CD4-positive, CD25-positive, alpha-beta regulatory T cell (primary cell): ENCODE measurements at regions not wholly inside any gene's neighbourhood (a gene's known extent, or its start where the extent isn't known, plus 50 kb on each side); places are given as distances from the start of the nearest gene placed in this dataset.

Experiments used
- ATAC-seq, 2 donors: fragments of 150-1000 bp; cut with Tn5 transposase; one replicate each; pipeline ENCODE4 v1.10.0; 2021; ENCODE audit warnings: low read depth in 2 of 2, moderate number of reproducible peaks in 2 of 2, moderate library complexity in 1 of 2
- DNase-seq, 3 donors: peaks; one replicate each; pipeline versions ENCODE4 v3.0.0 to v3.0.0-alpha.2; 2012 to 2022; ENCODE audit warnings: mixed read lengths in 1 of 3
- H3K27ac ChIP-seq: one replicate; pipeline ENCODE4 v1.7.0; 2013; ENCODE audit warnings: mild to moderate bottlenecking, low read length; ENCODE audit not compliant: insufficient read depth, poor library complexity, severe bottlenecking
- H3K27me3 ChIP-seq: one replicate; pipeline ENCODE4 v1.7.0; 2013; ENCODE audit warnings: low read length; ENCODE audit not compliant: control insufficient read depth, insufficient read depth
- H3K36me3 ChIP-seq: one replicate; pipeline ENCODE4 v1.7.0; 2013; ENCODE audit warnings: mild to moderate bottlenecking, low read length, moderate library complexity; ENCODE audit not compliant: control insufficient read depth, insufficient read depth
- H3K4me1 ChIP-seq: 2 replicates; pipeline ENCODE4 v1.7.0; 2013; ENCODE audit warnings: mild to moderate bottlenecking, low read length; ENCODE audit not compliant: insufficient read depth, control insufficient read depth, poor library complexity, severe bottlenecking
- H3K4me3 ChIP-seq: one replicate; pipeline ENCODE4 v1.7.0; 2013; ENCODE audit warnings: low read depth, mild to moderate bottlenecking, low read length, moderate library complexity
- H3K9me3 ChIP-seq, 2 experiments: 1 replicate in 1 of 2; 2 replicates in 1 of 2; pipeline ENCODE4 v1.7.0; 2013; ENCODE audit warnings: low read length in 2 of 2, mild to moderate bottlenecking in 1 of 2, moderate library complexity in 1 of 2; ENCODE audit not compliant: control insufficient read depth in 2 of 2
- H3K27ac Mint-ChIP-seq, 3 donors: one replicate each; pipeline ENCODE4 v1.8.0; 2020 to 2022; ENCODE audit warnings: mild to moderate bottlenecking in 3 of 3, mixed read lengths in 3 of 3, moderate library complexity in 2 of 3
- H3K27me3 Mint-ChIP-seq: one replicate; pipeline ENCODE4 v1.8.0; 2022; ENCODE audit warnings: mild to moderate bottlenecking, mixed read lengths
- H3K36me3 Mint-ChIP-seq: one replicate; pipeline ENCODE4 v1.8.0; 2020; ENCODE audit warnings: mixed read lengths
- H3K4me1 Mint-ChIP-seq, 4 donors: one replicate each; pipeline ENCODE4 v1.8.0; 2020 to 2022; ENCODE audit warnings: mixed read lengths in 4 of 4, mild to moderate bottlenecking in 1 of 4
- H3K4me3 Mint-ChIP-seq, 4 donors: one replicate each; pipeline ENCODE4 v1.8.0; 2020 to 2022; ENCODE audit warnings: mild to moderate bottlenecking in 4 of 4, mixed read lengths in 4 of 4, moderate library complexity in 3 of 4
- H3K9me3 Mint-ChIP-seq, 7 donors: one replicate each; pipeline ENCODE4 v1.8.0; 2020 to 2022; ENCODE audit warnings: mixed read lengths in 7 of 7, mild to moderate bottlenecking in 3 of 7, moderate library complexity in 2 of 7

GRCh38 chr1:36609241-36610027 is 126.7 kb upstream of the CSF3R start:
- no peak for ATAC-seq
- no peaks in the 10 kb centered on the region for H3K27me3 ChIP-seq
- no peak overlapping the region for H3K4me3 Mint-ChIP-seq

GRCh38 chr1:36608272-36608671 is 125.6 kb upstream of the CSF3R start:
- Histone ChIP-seq H3K36me3 (no peaks in the 10 kb centered on the region), H3K4me3 (no peak overlapping the region), H3K9me3 (no peaks in the 10 kb centered on the region), H3K4me1 (no peaks in the 10 kb centered on the region), H3K27me3 (no peaks in the 10 kb centered on the region), H3K27ac (no peak overlapping the region)
- Mint-ChIP-seq H3K4me1 (no peaks in the 10 kb centered on the region), H3K27me3 (peaks cover 6% of the 10 kb centered on the region), H3K27ac (no peak overlapping the region), H3K36me3 (no peaks in the 10 kb centered on the region), H3K9me3 (peaks cover 0 to 1% (median 0%) of the 10 kb centered on the region in 7 donors), H3K4me3 (no peak overlapping the region)
- DNase-seq (no peak), ATAC-seq (no peak)

More at GRCh38 chr1:36609241-36610027, 126.7 kb upstream of the CSF3R start:
- Mint-ChIP-seq H3K27me3 (peaks cover 6% of the 10 kb centered on the region), H3K36me3 (no peaks in the 10 kb centered on the region), H3K9me3 (peaks cover 0 to 1% (median 0%) of the 10 kb centered on the region in 7 donors), H3K4me1 (no peaks in the 10 kb centered on the region), H3K27ac (no peak overlapping the region)
- Histone ChIP-seq H3K9me3 (no peaks in the 10 kb centered on the region), H3K4me1 (no peaks in the 10 kb centered on the region), H3K36me3 (no peaks in the 10 kb centered on the region), H3K4me3 (no peak overlapping the region), H3K27ac (no peak overlapping the region)
- DNase-seq = peak in 1 of 3 donors; percentile 40

GRCh38 chr1:36607263-36607651 is 124.5 kb upstream of the CSF3R start:
- Histone ChIP-seq H3K9me3 (no peaks in the 10 kb centered on the region), H3K4me1 (no peaks in the 10 kb centered on the region), H3K4me3 (no peak overlapping the region), H3K36me3 (no peaks in the 10 kb centered on the region), H3K27me3 (no peaks in the 10 kb centered on the region), H3K27ac (no peak overlapping the region)
- Mint-ChIP-seq H3K27ac (no peak overlapping the region), H3K27me3 (peaks cover 6% of the 10 kb centered on the region), H3K36me3 (no peaks in the 10 kb centered on the region), H3K4me3 (no peak overlapping the region), H3K4me1 (no peaks in the 10 kb centered on the region), H3K9me3 (peaks cover 0 to 6% (median 0%) of the 10 kb centered on the region in 7 donors)
- DNase-seq (no peak), ATAC-seq (no peak)

GRCh38 chr1:36606641-36607262 is 124.0 kb upstream of the CSF3R start:
- Histone ChIP-seq H3K4me3 (no peak overlapping the region), H3K27ac (no peak overlapping the region), H3K4me1 (no peaks in the 10 kb centered on the region), H3K36me3 (no peaks in the 10 kb centered on the region), H3K9me3 (no peaks in the 10 kb centered on the region), H3K27me3 (no peaks in the 10 kb centered on the region)
- Mint-ChIP-seq H3K9me3 (peaks cover 0 to 6% (median 0%) of the 10 kb centered on the region in 7 donors), H3K4me1 (no peaks in the 10 kb centered on the region), H3K4me3 (no peak overlapping the region), H3K36me3 (no peaks in the 10 kb centered on the region), H3K27me3 (peaks cover 6% of the 10 kb centered on the region), H3K27ac (no peak overlapping the region)
- ATAC-seq (no peak), DNase-seq (no peak)

DNA sequence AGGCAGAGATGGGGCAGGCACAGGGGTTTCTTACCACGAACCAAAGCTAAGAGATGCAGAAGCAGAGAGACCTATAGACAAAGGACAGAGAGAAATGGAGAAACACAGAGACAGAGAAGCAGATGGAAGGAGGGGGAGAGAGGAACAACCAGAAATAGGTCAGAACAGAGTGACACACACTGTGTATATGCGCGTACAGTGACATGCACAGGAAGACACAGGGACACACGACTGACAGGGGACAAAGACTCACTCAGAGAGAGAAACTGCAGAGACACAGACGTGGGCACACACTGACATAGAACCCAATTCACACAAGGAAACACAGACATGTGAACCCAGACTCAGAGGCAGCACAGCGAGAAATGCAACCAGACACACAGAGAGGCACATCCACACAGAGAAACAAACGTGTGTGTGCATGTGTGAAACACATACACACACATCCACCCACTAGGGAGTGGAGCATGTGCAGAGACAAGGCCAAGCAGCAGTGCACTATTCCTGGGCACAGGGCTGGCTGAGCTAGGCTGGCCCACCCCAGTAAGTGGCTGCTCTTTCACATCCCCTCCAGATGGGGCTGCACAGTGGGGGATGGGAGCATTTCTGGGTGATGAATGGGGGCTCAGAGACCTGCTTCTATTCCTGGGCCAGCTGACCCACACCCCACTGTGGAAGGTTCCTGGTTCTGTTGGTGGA is 123.4 kb upstream of the CSF3R start:
- H3K36me3 ChIP-seq = no peaks in the 10 kb centered on the region
- no peak overlapping the region for H3K4me3 ChIP-seq
- Mint-ChIP-seq H3K27ac (no peak overlapping the region), H3K9me3 (peaks cover 0 to 6% (median 0%) of the 10 kb centered on the region in 7 donors), H3K4me1 (no peaks in the 10 kb centered on the region), H3K4me3 (no peak overlapping the region), H3K27me3 (peaks cover 6% of the 10 kb centered on the region), H3K36me3 (no peaks in the 10 kb centered on the region)
- H3K9me3 ChIP-seq = no peaks in the 10 kb centered on the region
- no peak overlapping the region for H3K27ac ChIP-seq
- no peaks in the 10 kb centered on the region for H3K4me1 ChIP-seq
- ATAC-seq (no peak), DNase-seq (no peak)
- no peaks in the 10 kb centered on the region for H3K27me3 ChIP-seq

DNA sequence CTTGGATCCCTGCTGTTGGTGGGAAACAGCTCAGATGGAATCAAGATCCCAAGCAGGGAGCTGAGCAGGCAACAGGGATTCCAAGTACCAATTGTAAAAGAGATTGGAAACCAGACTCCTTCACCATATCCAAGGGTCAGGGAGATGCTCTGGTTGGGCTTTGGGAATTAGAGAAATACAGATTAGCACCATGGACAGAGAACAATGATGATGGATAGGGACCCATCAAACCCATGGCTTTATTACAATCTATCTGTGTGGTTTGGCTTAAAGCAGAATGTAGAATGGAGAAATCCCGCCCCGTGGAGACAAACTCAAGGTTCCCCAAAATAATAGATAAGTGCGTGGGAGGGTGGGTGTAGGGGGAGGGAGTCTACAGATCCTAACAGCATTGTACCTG is 120.7 kb upstream of the CSF3R start:
- Histone ChIP-seq H3K36me3 (no peaks in the 10 kb centered on the region), H3K27ac (no peak overlapping the region), H3K9me3 (no peaks in the 10 kb centered on the region), H3K4me1 (no peaks in the 10 kb centered on the region), H3K27me3 (peaks cover 2% of the 10 kb centered on the region), H3K4me3 (no peak overlapping the region)
- DNase-seq (no peak), ATAC-seq (no peak)
- Mint-ChIP-seq H3K4me3 (no peak overlapping the region), H3K9me3 (peaks cover 0 to 6% (median 0%) of the 10 kb centered on the region in 7 donors), H3K27ac (no peak overlapping the region), H3K36me3 (no peaks in the 10 kb centered on the region), H3K27me3 (peaks cover 11% of the 10 kb centered on the region), H3K4me1 (no peaks in the 10 kb centered on the region)

DNA sequence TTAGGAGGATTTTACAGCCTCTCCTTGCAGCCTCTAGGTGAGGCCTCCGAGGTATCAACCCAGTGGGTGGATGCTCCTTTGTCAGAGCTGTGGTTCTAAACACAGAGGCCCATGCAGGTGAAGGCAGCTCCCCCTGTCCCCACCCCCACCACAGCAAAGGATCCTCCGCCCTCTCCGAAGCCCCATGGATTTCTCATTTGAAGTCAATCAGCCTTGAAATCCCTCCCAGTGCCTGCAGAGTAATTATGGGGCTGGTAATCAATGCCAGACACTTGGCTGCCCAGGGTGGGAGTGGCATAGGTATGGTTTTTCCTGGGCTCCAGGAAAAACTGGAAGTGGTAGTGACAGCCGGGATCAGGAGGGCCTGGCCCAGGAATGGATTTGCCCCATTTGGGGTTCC is 119.5 kb upstream of the CSF3R start:
- H3K4me3 Mint-ChIP-seq = no peak overlapping the region
- Histone ChIP-seq H3K27ac (no peak overlapping the region), H3K9me3 (no peaks in the 10 kb centered on the region), H3K4me1 (no peaks in the 10 kb centered on the region), H3K4me3 (no peak overlapping the region), H3K27me3 (peaks cover 3% of the 10 kb centered on the region), H3K36me3 (no peaks in the 10 kb centered on the region)
- H3K27me3 Mint-ChIP-seq = peaks cover 14% of the 10 kb centered on the region
- ATAC-seq = no peak
- no peaks in the 10 kb centered on the region for H3K4me1 Mint-ChIP-seq
- no peak overlapping the region for H3K27ac Mint-ChIP-seq
- no peaks in the 10 kb centered on the region for H3K36me3 Mint-ChIP-seq
- peaks cover 0 to 6% (median 0%) of the 10 kb centered on the region in 7 donors for H3K9me3 Mint-ChIP-seq
- DNase-seq = no peak
